ENCODE measurements at regions not wholly inside any gene's neighbourhood (a gene's known extent, or its start where the extent isn't known, plus 50 kb on each side); places are given as distances from the start of the nearest gene placed in this dataset.

DNA sequence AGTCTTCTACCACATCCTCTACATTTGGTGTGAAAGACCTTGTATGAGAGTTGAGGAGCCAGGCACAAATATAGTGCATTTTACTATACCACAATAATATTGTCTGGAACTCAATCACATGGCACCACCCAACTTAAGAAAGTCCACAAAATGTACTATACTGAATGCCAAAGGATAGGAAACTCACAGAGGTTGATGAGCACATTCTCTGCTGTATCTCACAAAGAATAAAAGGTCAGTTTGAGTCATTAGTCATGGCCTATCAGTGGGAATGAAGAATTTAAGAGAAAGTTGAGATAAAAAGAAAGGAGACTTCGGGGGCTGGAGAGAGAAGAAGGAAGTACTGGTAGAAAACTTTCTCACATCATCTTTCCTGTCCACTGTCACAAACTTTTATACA is 134.3 kb downstream of the RDH14 start:
- TF ChIP-seq POLR2AphosphoS5 (IDR thresholded peaks at IDR 0.05; ENCODE audit: borderline replicate concordance, low read depth, low read length) (no peak), EZH2 (IDR thresholded peaks at IDR 0.05) (no peak), FOXP2 (optimal IDR thresholded peaks at IDR 0.05; ENCODE audit: control extremely low read depth, extremely low read length, insufficient read depth) (no peak)

Data from SK-N-MC (cell line).